CD4-positive, alpha-beta T cell (primary cell): ENCODE measurements at regions not wholly inside any gene's neighbourhood (a gene's known extent, or its start where the extent isn't known, plus 50 kb on each side); places are given as distances from the start of the nearest gene placed in this dataset.

Source experiments
- ATAC-seq: fragments of 200-7000 bp; cut with Tn5 transposase; one replicate; pipeline ENCODE4 v1.10.0; 2022; ENCODE audit warnings: mild to moderate bottlenecking; ENCODE audit not compliant: poor library complexity
- CTCF ChIA-PET: fragments of 350-600 bp; sonication (Branson Sonifier 250); formaldehyde crosslinking; loops from one replicate; lab custom pipeline; 2021; ENCODE audit warnings: antibody characterized with exemption, inconsistent platforms; lab: Charles Lee
- POLR2A ChIA-PET: fragments of 350-600 bp; sonication (Branson Sonifier 250); formaldehyde crosslinking; loops from one replicate; lab custom pipeline; 2021; ENCODE audit warnings: antibody characterized with exemption, inconsistent platforms; lab: Charles Lee
- DNase-seq, 14 experiments: peaks; one replicate each; pipeline ENCODE4 v3.0.0-alpha.2; 2013 to 2020; ENCODE audit warnings: mixed read lengths in 2 of 14
- H3K27ac ChIP-seq, 2 donors: one replicate each; pipeline versions ENCODE4 v1.5.1 to v1.7.0; 2013; ENCODE audit warnings: low read length in 2 of 2, low read depth in 1 of 2, mild to moderate bottlenecking in 1 of 2
- H3K27me3 ChIP-seq, 2 experiments: 1 replicate in 1 of 2; 2 replicates in 1 of 2; pipeline versions ENCODE4 v1.6.1 to v1.7.0; 2013; ENCODE audit warnings: low read length in 2 of 2, control low read depth in 1 of 2, mild to moderate bottlenecking in 1 of 2, moderate library complexity in 1 of 2; ENCODE audit not compliant: insufficient read depth in 2 of 2, control insufficient read depth in 1 of 2
- H3K36me3 ChIP-seq: one replicate; pipeline ENCODE4 v1.6.1; 2013; ENCODE audit warnings: low read length, control low read depth; ENCODE audit not compliant: insufficient read depth
- H3K4me1 ChIP-seq: one replicate; pipeline ENCODE4 v1.6.1; 2013; ENCODE audit warnings: low read length, control low read depth; ENCODE audit not compliant: insufficient read depth
- H3K4me3 ChIP-seq: one replicate; pipeline ENCODE4 v1.5.1; 2013; ENCODE audit warnings: mild to moderate bottlenecking, low read length, moderate library complexity
- H3K9me3 ChIP-seq, 2 experiments: 1 replicate in 1 of 2; 2 replicates in 1 of 2; pipeline versions ENCODE4 v1.6.1 to v1.7.0; 2013; ENCODE audit warnings: low read length in 2 of 2, mild to moderate bottlenecking in 2 of 2, control low read depth in 1 of 2, moderate library complexity in 1 of 2; ENCODE audit not compliant: control insufficient read depth in 1 of 2, insufficient read depth in 1 of 2
- H3K27ac Mint-ChIP-seq: one replicate; pipeline ENCODE4 v1.8.0; 2020; ENCODE audit warnings: mixed read lengths
- H3K27me3 Mint-ChIP-seq: one replicate; pipeline ENCODE4 v1.8.0; 2021; ENCODE audit warnings: mixed read lengths
- H3K36me3 Mint-ChIP-seq: one replicate; pipeline ENCODE4 v1.8.0; 2021; ENCODE audit warnings: low read depth, mixed read lengths
- H3K4me1 Mint-ChIP-seq: one replicate; pipeline ENCODE4 v1.8.0; 2021; ENCODE audit warnings: low read depth, mixed read lengths
- H3K4me3 Mint-ChIP-seq: one replicate; pipeline ENCODE4 v1.8.0; 2020; ENCODE audit warnings: mild to moderate bottlenecking, mixed read lengths
- H3K9me3 Mint-ChIP-seq: one replicate; pipeline ENCODE4 v1.8.0; 2020; ENCODE audit warnings: mixed read lengths
- intact Hi-C, 2 experiments: fragments of 100-400 bp; cut with DNase I in 1 of 2; cut with micrococcal nuclease in 1 of 2; formaldehyde crosslinking; loops; one replicate each; pipeline versions ENCODE4 v1.15.1 to v1.9.0; 2023 to 2025; cut with DNase I, micrococcal nuclease
- TF ChIP-seq, protein P1 (sequence below): fragments of 200-600 bp; IDR thresholded peaks from one replicate; pipeline ENCODE4 v1.8.0; 2022; ENCODE audit warnings: antibody characterized with exemption, mild to moderate bottlenecking

DNA sequence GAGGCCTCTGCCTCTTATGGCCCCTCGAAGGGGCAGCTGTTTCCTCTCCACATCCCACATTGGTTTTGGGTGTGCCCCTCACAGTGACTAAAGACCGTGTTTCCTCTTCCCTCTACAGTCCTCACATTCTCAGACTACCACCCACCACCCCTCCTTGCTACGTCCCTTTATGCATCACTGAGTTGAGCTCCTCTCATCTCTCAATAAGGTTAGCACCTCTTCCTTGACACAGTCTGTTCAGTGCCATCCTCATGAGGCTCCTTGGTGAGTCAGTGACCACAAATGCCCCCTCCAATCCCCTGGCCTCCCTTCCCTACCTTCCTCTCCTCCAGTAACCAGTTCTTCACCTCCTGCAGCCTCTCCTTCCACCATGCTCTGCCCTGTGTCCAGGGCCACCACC is 239.1 kb upstream of the MYO3A start:
- Histone ChIP-seq H3K9me3 (no peaks in the 10 kb centered on the region), H3K27ac (no peak overlapping the region), H3K36me3 (no peaks in the 10 kb centered on the region), H3K4me1 (no peaks in the 10 kb centered on the region), H3K4me3 (no peak overlapping the region), H3K27me3 (peaks cover 0 to 7% of the 10 kb centered on the region in 2 experiments)
- no peak for ATAC-seq
- ChIA-PET POLR2A (no interaction called here), CTCF (no interaction called here)
- intact Hi-C loops, result no loop called here
- DNase-seq, result no peak
- Mint-ChIP-seq H3K36me3 (no peaks in the 10 kb centered on the region), H3K9me3 (no peaks in the 10 kb centered on the region), H3K4me3 (no peak overlapping the region), H3K27me3 (peaks cover 9% of the 10 kb centered on the region), H3K4me1 (no peaks in the 10 kb centered on the region), H3K27ac (no peak overlapping the region)
- TF ChIP-seq, protein P1, sequence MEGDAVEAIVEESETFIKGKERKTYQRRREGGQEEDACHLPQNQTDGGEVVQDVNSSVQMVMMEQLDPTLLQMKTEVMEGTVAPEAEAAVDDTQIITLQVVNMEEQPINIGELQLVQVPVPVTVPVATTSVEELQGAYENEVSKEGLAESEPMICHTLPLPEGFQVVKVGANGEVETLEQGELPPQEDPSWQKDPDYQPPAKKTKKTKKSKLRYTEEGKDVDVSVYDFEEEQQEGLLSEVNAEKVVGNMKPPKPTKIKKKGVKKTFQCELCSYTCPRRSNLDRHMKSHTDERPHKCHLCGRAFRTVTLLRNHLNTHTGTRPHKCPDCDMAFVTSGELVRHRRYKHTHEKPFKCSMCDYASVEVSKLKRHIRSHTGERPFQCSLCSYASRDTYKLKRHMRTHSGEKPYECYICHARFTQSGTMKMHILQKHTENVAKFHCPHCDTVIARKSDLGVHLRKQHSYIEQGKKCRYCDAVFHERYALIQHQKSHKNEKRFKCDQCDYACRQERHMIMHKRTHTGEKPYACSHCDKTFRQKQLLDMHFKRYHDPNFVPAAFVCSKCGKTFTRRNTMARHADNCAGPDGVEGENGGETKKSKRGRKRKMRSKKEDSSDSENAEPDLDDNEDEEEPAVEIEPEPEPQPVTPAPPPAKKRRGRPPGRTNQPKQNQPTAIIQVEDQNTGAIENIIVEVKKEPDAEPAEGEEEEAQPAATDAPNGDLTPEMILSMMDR, result no peak

DNA sequence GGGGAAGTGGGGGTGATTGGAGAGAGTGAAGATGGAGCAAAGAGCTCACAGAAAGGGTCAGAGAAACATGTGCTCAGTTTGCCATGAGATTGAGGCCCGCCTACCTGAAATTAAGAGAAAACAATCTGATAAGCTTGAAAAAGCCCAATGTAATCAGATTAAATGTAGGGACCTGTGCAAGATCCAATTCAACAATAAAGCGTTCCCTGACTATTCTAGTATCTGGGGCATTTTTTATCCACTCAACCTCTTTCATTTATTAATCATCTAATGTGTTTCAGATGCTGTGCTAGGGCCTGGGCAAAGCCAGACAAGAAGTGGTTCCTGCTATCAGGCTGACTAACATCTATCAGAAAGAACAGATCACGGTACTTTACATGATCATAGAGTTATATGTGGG is 238.4 kb upstream of the MYO3A start:
- CTCF ChIA-PET, result no interaction called here
- POLR2A ChIA-PET, result no interaction called here
- Histone ChIP-seq H3K27me3 (peaks cover 0 to 7% of the 10 kb centered on the region in 2 experiments), H3K9me3 (no peaks in the 10 kb centered on the region), H3K36me3 (no peaks in the 10 kb centered on the region), H3K4me3 (no peak overlapping the region), H3K4me1 (no peaks in the 10 kb centered on the region), H3K27ac (no peak overlapping the region)
- H3K27ac Mint-ChIP-seq, result no peak overlapping the region
- H3K9me3 Mint-ChIP-seq, result no peaks in the 10 kb centered on the region
- no peak for ATAC-seq
- DNase-seq, result no peak
- H3K4me1 Mint-ChIP-seq, result no peaks in the 10 kb centered on the region
- intact Hi-C loops, result no loop called here
- H3K4me3 Mint-ChIP-seq, result no peak overlapping the region
- TF ChIP-seq, protein P1, result no peak
- H3K27me3 Mint-ChIP-seq, result peaks cover 9% of the 10 kb centered on the region
- H3K36me3 Mint-ChIP-seq, result no peaks in the 10 kb centered on the region

DNA sequence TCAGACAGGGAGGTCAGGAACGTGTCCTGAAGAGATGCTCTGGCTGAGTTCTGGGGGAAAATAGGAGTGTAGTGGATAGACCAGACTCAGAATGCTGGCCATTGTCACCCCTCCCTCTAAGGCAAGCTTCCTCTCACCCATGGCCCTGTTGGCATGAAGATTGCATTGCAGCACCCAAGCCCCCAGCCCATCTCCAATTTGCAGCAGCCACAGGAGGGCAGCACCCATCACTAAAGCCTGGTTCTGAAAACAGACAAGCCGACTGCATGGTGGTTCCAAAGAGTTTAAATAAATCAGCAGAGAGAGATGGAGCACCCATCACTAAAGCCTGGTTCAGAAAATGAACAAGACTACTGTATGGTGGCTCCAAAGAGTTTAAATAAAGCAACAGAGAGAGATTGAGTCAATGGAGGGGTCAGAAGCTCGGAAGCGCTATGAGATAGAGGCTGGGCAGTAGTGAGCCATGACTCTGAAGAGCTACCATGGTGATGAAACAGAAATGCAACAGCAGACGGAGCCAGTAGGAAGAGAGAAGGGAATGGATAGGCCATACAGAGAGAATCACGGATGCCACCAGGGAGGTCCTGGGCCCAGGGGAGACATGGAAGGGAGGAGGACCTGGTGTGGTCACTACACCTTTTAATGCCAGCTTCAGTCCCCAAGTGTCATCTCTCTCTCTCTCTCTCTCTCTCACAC is 237.9 kb upstream of the MYO3A start:
- no peaks in the 10 kb centered on the region for H3K36me3 Mint-ChIP-seq
- H3K36me3 ChIP-seq, result no peaks in the 10 kb centered on the region
- intact Hi-C loops, result no loop called here
- peaks cover 9% of the 10 kb centered on the region for H3K27me3 Mint-ChIP-seq
- no peaks in the 10 kb centered on the region for H3K4me1 Mint-ChIP-seq
- no peaks in the 10 kb centered on the region for H3K9me3 Mint-ChIP-seq
- no peak overlapping the region for H3K27ac Mint-ChIP-seq
- POLR2A ChIA-PET, result no interaction called here
- ATAC-seq (no peak), DNase-seq (no peak)
- TF ChIP-seq, protein P1, result no peak
- H3K4me3 ChIP-seq, result no peak overlapping the region
- no peaks in the 10 kb centered on the region for H3K4me1 ChIP-seq
- no peaks in the 10 kb centered on the region for H3K9me3 ChIP-seq
- H3K27ac ChIP-seq, result no peak overlapping the region
- CTCF ChIA-PET, result no interaction called here
- H3K4me3 Mint-ChIP-seq, result no peak overlapping the region
- H3K27me3 ChIP-seq, result peaks cover 0 to 7% of the 10 kb centered on the region in 2 experiments
